ENCODE measurements at regions not wholly inside any gene's neighbourhood (a gene's known extent, or its start where the extent isn't known, plus 50 kb on each side); places are given as distances from the start of the nearest gene placed in this dataset.
A peak's percentile ranks its signal among the peaks of the same experiment; 100 is the strongest.

- Histone ChIP-seq H3K4me1 (replicated peaks in 1 of 4; ENCODE audit: control insufficient read depth in 3 of 4, insufficient read depth in 4 of 4, low read length in 3 of 4) (peaks cover 0 to 2% (median 0%) of the 10 kb centered on the region in 4 experiments; a peak in 1 of 7 replicates), H3K4ac (replicated peaks; ENCODE audit: insufficient read length, low read depth, low read length) (no peak overlapping the region), H4K5ac (ENCODE audit: insufficient read length, low read depth, low read length) (no peak overlapping the region), H3K23ac (ENCODE audit: insufficient read length) (no peak overlapping the region), H3K4me3 (ENCODE audit: extremely low read depth in 1 of 4, insufficient read depth in 2 of 4, low read depth in 3 of 4, low read length in 4 of 4) (no peak overlapping the region), H2BK15ac (ENCODE audit: low read length) (no peak overlapping the region), H3K23me2 (ENCODE audit: low read depth, low read length) (no peaks in the 10 kb centered on the region), H4K8ac (ENCODE audit: extremely low read depth, insufficient read depth, low read length) (no peak overlapping the region), H2BK120ac (replicated peaks; ENCODE audit: low read depth, low read length) (no peak overlapping the region), H2AFZ (ENCODE audit: low read length) (0 out of 2 replicates have a peak overlapping the region, but pooled peaks have one; percentile 39), H3K14ac (ENCODE audit: insufficient read length) (no peak overlapping the region), H2BK20ac (ENCODE audit: low read length) (no peak overlapping the region), H3K79me2 (ENCODE audit: control insufficient read depth in 1 of 2, insufficient read depth in 2 of 2, low read length in 2 of 2) (no peaks in the 10 kb centered on the region), H4K20me1 (replicated peaks in 1 of 2; ENCODE audit: control insufficient read depth in 1 of 2, insufficient read depth in 2 of 2, low read length in 2 of 2) (no peaks in the 10 kb centered on the region), H3K9ac (replicated peaks in 1 of 4; ENCODE audit: extremely low read depth in 1 of 4, low read depth in 3 of 4, low read length in 3 of 4) (no peak overlapping the region), H2AK5ac (ENCODE audit: low read depth, low read length) (no peak overlapping the region), H3K36me3 (ENCODE audit: control insufficient read depth in 2 of 4, insufficient read depth in 4 of 4, low read length in 3 of 4) (no peaks in the 10 kb centered on the region), H3K79me1 (ENCODE audit: low read depth, low read length) (no peaks in the 10 kb centered on the region), H3K9me3 (ENCODE audit: insufficient read depth in 2 of 2, low read depth in 1 of 2, low read length in 1 of 2) (no peaks in the 10 kb centered on the region), H3K27ac (ENCODE audit: low read depth, low read length) (no peak overlapping the region), H3K4me2 (ENCODE audit: insufficient read depth in 1 of 2, low read depth in 2 of 2, low read length in 2 of 2) (no peak overlapping the region), H4K91ac (replicated peaks; ENCODE audit: insufficient read length, low read length) (no peak overlapping the region), H3K27me3 (replicated peaks in 1 of 4; ENCODE audit: control insufficient read depth in 3 of 4, extremely low read depth in 1 of 4, insufficient read depth in 3 of 4, low read length in 3 of 4) (no peaks in the 10 kb centered on the region), H2BK5ac (ENCODE audit: low read depth, low read length) (no peak overlapping the region), H3K18ac (ENCODE audit: extremely low read depth, low read length) (no peak overlapping the region), H3K56ac (replicated peaks; ENCODE audit: insufficient read length, low read depth, low read length) (no peak overlapping the region), H2BK12ac (ENCODE audit: low read depth, low read length) (no peak overlapping the region)
- no peak for DNase-seq (ENCODE audit: low read depth in 1 of 2, low spot score in 2 of 2)
- TF ChIP-seq ATF2 (IDR thresholded peaks at IDR 0.05; ENCODE audit: low read length) (no peak), SIN3A (conservative IDR thresholded peaks at IDR 0.05 in 1 of 2, IDR thresholded peaks at IDR 0.05 in 1 of 2; ENCODE audit: low read depth in 1 of 2, low read length in 2 of 2) (no peak), SIRT6 (IDR thresholded peaks at IDR 0.05; ENCODE audit: low read length) (no peak), GTF2F1 (IDR thresholded peaks at IDR 0.05; ENCODE audit: borderline replicate concordance, low read depth, low read length) (no peak)
- POLR2A ChIA-PET (ENCODE audit: partially characterized antibody): no interaction called here
- CTCF ChIA-PET (ENCODE audit: partially characterized antibody): no interaction called here
- no peak for FAIRE-seq
Observed at GRCh38 chr3:116984301-116984700, 274.7 kb downstream of the TUSC7 start.
